ENCODE measurements at regions not wholly inside any gene's neighbourhood (a gene's known extent, or its start where the extent isn't known, plus 50 kb on each side); places are given as distances from the start of the nearest gene placed in this dataset.
"Not testable (repeated sequence)": the region's sequence is repeated elsewhere in the genome, so short reads cannot be mapped to it uniquely, and the experiment has no call there.

DNA sequence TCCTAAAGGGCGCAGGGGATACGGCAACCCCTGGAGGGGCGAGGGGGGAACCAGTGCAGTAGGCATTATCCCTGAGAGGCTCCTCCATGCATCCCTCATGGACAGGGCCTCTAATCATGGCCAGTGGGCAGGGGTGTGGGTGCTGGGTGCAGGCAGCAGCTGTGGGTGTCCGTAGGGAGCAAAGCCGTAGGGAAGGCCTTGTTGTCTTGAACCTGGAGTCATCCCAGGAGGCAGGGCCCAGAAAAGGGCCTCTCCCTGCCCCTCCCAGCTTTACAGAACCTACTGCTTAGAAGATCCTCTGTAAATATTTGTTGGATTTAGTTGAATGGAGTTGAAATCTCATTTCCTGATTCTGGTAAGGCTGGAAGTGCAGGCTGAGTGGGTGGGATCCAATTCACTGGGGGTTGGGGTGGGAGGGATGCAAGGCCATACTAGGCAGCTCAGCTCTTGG, 207.0 kb upstream of the HAAO start:
- no peak for DNase-seq (ENCODE audit: extremely low read depth in 1 of 11, low read depth in 9 of 11, low spot score in 4 of 11)

DNA sequence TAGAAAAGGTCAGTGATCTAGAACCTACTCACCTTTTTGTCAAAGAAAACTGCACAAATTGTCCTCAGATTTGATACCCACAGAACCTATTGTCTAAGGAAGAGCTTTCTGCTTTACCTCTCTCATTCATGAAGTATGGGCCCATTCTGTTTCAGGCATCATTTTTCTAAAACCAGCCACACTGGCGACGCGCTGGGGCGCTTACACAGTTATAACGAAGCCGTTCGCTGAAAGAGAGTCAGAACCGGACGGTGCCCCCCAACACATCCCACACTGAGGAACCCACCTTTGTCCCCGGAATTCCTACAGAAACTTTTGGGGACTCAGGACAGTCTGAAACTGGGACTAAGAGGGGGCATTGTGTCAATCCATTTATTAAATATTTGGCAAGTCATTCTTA, 206.3 kb upstream of the HAAO start:
- no peak for DNase-seq (ENCODE audit: extremely low read depth in 1 of 11, low read depth in 9 of 11, low spot score in 4 of 11)

GRCh38 chr2:42996528-42996927, 204.1 kb upstream of the HAAO start:
- no peak for DNase-seq (ENCODE audit: extremely low read depth in 1 of 11, low read depth in 9 of 11, low spot score in 4 of 11)

- DNase-seq (ENCODE audit: extremely low read depth in 1 of 11, low read depth in 9 of 11, low spot score in 4 of 11): no peak
These were observed 203.5 kb upstream of the HAAO start for GRCh38 chr2:42995752-42996422.

GRCh38 chr2:42989283-42990081, 197.1 kb upstream of the HAAO start:
- DNase-seq (ENCODE audit: extremely low read depth in 1 of 11, low read depth in 9 of 11, low spot score in 4 of 11): not testable (repeated sequence)

DNA sequence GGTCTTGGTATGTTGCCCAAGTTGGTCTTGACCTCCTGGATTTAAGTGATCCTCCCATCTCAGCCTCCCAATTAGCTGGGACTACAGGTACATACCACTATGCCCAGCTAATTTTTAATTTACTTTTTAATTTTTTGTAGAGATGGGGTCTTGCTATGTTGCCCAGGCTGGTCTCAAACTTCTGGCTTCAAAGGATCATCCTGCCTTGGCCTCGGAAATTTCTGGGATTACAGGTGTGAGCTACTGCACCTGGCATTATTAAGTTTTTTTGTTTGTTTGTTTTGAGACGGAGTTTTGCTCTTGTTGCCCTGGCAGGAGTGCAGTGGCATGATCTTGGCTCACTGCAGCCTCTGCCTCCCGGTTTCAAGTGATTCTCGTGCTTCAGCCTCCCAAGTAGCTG, 195.7 kb upstream of the HAAO start:
- not testable (repeated sequence) for DNase-seq (ENCODE audit: extremely low read depth in 1 of 11, low read depth in 9 of 11, low spot score in 4 of 11)

GRCh38 chr2:42987112-42987922, 194.9 kb upstream of the HAAO start:
- DNase-seq (ENCODE audit: extremely low read depth in 1 of 11, low read depth in 9 of 11, low spot score in 4 of 11): no peak

DNA sequence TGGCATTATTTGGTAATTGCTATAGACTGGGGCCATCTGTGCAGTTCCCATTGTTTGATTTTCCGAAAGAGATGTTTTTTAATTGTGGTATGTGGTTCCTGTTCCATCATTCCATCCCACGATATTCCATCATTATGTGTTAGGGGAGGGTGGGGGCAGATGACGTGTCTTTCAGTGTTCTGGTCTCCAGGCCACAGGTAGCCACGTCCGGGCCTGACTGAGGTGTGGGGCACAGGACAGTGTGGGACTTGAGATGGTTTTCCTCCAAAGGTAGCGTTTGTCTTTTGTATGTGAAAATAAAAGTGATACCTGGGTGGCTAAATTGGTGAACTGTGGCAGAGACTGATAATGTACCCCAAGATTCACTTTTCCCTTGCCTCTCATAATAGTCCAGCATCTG, 192.2 kb upstream of the HAAO start:
- DNase-seq (ENCODE audit: extremely low read depth in 1 of 11, low read depth in 9 of 11, low spot score in 4 of 11): no peak

- DNase-seq (ENCODE audit: extremely low read depth in 1 of 11, low read depth in 9 of 11, low spot score in 4 of 11): no peak
These were observed 191.7 kb upstream of the HAAO start for GRCh38 chr2:42984081-42984480.

GRCh38 chr2:42980764-42981416, 188.5 kb upstream of the HAAO start:
- DNase-seq (ENCODE audit: extremely low read depth in 1 of 11, low read depth in 9 of 11, low spot score in 4 of 11): no peak

GRCh38 chr2:42979870-42980763, 187.7 kb upstream of the HAAO start:
- DNase-seq (ENCODE audit: extremely low read depth in 1 of 11, low read depth in 9 of 11, low spot score in 4 of 11): no peak

DNA sequence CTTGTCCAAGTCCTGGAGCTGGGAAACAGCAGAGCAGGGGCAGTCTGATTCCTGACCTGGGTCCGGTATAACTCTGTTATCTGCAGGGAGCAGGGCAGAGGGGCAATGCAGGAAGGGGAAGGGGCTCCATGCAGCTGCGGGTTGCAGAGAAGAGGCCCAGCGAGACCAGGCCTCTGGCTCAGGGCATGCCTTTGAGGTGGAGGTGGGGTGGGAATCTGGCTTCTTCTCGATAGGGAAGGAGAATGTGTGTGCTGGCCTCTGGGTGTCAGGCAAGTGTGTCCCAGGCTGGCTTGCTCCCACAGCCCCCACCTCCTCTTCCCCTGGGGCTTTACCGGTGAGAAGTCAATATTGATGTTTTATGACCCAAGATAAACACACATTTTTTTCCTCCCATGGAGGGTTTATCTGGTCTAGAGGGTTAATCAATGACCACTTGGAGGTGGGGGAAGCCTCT, 187.1 kb upstream of the HAAO start:
- no peak for DNase-seq (ENCODE audit: extremely low read depth in 1 of 11, low read depth in 9 of 11, low spot score in 4 of 11)

- no peak for DNase-seq (ENCODE audit: extremely low read depth in 1 of 11, low read depth in 9 of 11, low spot score in 4 of 11)
These were observed 186.6 kb upstream of the HAAO start for GRCh38 chr2:42978887-42979415.

DNA sequence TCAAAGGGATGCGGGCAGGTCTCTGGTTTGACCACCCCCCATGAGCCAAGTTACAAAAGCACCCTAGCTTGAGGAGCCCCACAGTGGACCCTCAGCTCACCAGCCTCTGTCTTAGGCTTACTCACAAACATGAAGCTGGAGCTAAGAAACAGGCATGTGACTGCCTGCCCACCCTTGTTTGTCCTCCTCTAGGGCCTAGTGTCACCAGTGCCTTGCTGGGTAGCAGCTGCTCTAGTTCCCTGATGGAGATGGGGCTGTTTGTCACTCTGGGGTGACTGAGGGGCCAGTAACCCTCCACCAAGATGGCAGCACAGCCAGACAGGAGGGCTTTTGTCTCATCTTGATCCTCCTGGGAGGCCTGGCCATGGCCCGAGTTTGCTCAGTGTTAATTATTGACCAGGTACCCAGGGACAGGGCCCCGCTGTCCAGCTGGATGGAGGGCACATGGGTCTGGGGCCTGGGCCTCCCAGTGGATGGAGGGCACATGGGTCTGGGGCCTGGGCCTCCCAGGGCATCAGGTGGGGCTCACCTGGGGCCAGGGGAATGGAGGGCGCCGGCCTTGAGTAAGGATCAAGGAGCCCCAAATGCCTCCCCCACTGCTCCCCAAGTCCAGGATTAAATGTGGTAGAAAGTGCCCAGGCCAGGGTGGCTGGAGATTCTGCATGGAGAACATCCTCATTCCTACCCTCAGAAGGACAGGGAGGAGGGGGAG, 185.9 kb upstream of the HAAO start:
- no peak for DNase-seq (ENCODE audit: extremely low read depth in 1 of 11, low read depth in 9 of 11, low spot score in 4 of 11)

- DNase-seq (ENCODE audit: extremely low read depth in 1 of 11, low read depth in 9 of 11, low spot score in 4 of 11): no peak
These were observed 185.1 kb upstream of the HAAO start for GRCh38 chr2:42977270-42978174.

- no peak for DNase-seq (ENCODE audit: extremely low read depth in 1 of 11, low read depth in 9 of 11, low spot score in 4 of 11)
These were observed 184.0 kb upstream of the HAAO start for GRCh38 chr2:42976351-42976750.

All from renal cortex interstitium (tissue), 11 donors.